ENCODE measurements at regions not wholly inside any gene's neighbourhood (a gene's known extent, or its start where the extent isn't known, plus 50 kb on each side); places are given as distances from the start of the nearest gene placed in this dataset.

DNA sequence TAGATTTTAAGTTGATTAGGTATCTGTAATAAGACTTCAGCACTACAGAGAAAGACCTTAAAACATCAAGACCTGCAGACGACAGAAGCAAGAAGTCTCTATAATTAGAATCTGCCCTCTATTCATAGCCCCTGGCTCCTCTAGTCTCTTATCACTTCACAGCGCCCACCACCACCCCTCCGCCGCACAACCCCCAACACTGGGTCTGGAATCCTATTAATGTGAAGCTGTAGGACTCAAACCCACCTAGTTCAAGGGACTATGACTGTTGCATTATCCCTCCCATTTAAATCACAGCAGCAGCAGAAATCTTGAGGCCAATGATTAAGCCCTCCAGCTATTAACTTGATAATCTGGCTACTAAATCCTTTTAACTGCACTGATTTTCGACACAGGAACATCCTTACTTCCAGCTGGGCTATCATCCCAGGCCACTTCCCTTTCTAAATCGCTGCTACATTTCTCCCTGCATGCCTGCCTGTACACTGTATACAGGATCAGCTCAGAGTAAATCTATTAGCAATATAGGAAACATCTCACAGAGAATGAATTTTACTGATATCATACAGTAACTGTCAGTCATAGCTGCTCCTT is 159.5 kb upstream of the GRAMD2B start:
- POLR2A ChIA-PET, result no interaction called here
- intact Hi-C loops (cut with DNase I, micrococcal nuclease), result no loop called here
- H3K27ac Mint-ChIP-seq, result no peak overlapping the region
- Histone ChIP-seq H3K27ac (ENCODE audit: low read depth in 1 of 2, low read length in 2 of 2) (no peak overlapping the region), H3K36me3 (ENCODE audit: insufficient read depth, low read length) (no peaks in the 10 kb centered on the region), H3K4me3 (ENCODE audit: low read length) (no peak overlapping the region), H3K9me3 (ENCODE audit: control insufficient read depth in 1 of 2, insufficient read depth in 1 of 2, low read length in 2 of 2) (peaks cover 0 to 9% of the 10 kb centered on the region in 2 experiments), H3K4me1 (ENCODE audit: insufficient read depth, low read length) (no peaks in the 10 kb centered on the region), H3K27me3 (ENCODE audit: control insufficient read depth in 1 of 2, insufficient read depth in 2 of 2, low read length in 2 of 2) (no peaks in the 10 kb centered on the region)
- TF ChIP-seq, protein P1, sequence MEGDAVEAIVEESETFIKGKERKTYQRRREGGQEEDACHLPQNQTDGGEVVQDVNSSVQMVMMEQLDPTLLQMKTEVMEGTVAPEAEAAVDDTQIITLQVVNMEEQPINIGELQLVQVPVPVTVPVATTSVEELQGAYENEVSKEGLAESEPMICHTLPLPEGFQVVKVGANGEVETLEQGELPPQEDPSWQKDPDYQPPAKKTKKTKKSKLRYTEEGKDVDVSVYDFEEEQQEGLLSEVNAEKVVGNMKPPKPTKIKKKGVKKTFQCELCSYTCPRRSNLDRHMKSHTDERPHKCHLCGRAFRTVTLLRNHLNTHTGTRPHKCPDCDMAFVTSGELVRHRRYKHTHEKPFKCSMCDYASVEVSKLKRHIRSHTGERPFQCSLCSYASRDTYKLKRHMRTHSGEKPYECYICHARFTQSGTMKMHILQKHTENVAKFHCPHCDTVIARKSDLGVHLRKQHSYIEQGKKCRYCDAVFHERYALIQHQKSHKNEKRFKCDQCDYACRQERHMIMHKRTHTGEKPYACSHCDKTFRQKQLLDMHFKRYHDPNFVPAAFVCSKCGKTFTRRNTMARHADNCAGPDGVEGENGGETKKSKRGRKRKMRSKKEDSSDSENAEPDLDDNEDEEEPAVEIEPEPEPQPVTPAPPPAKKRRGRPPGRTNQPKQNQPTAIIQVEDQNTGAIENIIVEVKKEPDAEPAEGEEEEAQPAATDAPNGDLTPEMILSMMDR (IDR thresholded peaks at IDR 0.05), result no peak
- H3K4me3 Mint-ChIP-seq, result no peak overlapping the region
- H3K9me3 Mint-ChIP-seq, result peaks cover 2% of the 10 kb centered on the region
- ATAC-seq (ENCODE audit: poor library complexity), result no peak
- DNase-seq, result no peak
- no peaks in the 10 kb centered on the region for H3K27me3 Mint-ChIP-seq
- no peaks in the 10 kb centered on the region for H3K36me3 Mint-ChIP-seq (ENCODE audit: low read depth)
- CTCF ChIA-PET, result no interaction called here
- H3K4me1 Mint-ChIP-seq (ENCODE audit: low read depth), result no peaks in the 10 kb centered on the region

DNA sequence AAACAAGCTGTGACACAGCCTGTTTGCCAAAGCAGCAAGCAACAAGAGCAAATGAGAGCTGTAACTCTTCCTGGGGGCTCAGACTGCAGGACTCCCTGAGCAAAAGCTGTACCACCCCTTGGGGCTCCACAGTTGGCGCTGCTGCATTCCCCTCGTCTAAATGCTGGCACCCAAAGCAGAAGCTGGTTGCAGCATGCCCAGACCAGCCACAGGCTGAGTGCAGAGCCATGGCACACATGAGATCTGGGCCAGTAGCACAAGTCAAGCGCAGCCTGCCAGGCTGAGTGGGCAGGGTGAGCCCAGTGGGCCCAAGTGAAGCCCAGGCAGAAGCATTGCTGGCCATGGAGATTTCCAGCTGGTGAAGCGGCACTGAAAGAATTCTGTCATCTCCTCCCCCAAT is 157.3 kb upstream of the GRAMD2B start:
- Mint-ChIP-seq H3K27ac (no peak overlapping the region), H3K27me3 (no peaks in the 10 kb centered on the region), H3K4me3 (no peak overlapping the region), H3K4me1 (ENCODE audit: low read depth) (no peaks in the 10 kb centered on the region), H3K36me3 (ENCODE audit: low read depth) (no peaks in the 10 kb centered on the region), H3K9me3 (no peaks in the 10 kb centered on the region)
- Histone ChIP-seq H3K36me3 (ENCODE audit: insufficient read depth, low read length) (no peaks in the 10 kb centered on the region), H3K27ac (ENCODE audit: low read depth in 1 of 2, low read length in 2 of 2) (no peak overlapping the region), H3K4me1 (ENCODE audit: insufficient read depth, low read length) (no peaks in the 10 kb centered on the region), H3K27me3 (ENCODE audit: control insufficient read depth in 1 of 2, insufficient read depth in 2 of 2, low read length in 2 of 2) (no peaks in the 10 kb centered on the region), H3K4me3 (ENCODE audit: low read length) (no peak overlapping the region), H3K9me3 (ENCODE audit: control insufficient read depth in 1 of 2, insufficient read depth in 1 of 2, low read length in 2 of 2) (peaks cover 0 to 9% of the 10 kb centered on the region in 2 experiments)
- ATAC-seq (ENCODE audit: poor library complexity) (no peak), DNase-seq (no peak)
- POLR2A ChIA-PET, result no interaction called here
- intact Hi-C loops (cut with DNase I, micrococcal nuclease), result no loop called here
- CTCF ChIA-PET, result no interaction called here
- TF ChIP-seq, protein P1 (IDR thresholded peaks at IDR 0.05), result no peak

- DNase-seq, result no peak
- H3K36me3 ChIP-seq (ENCODE audit: insufficient read depth, low read length), result no peaks in the 10 kb centered on the region
- ChIA-PET POLR2A (no interaction called here), CTCF (no interaction called here)
- Mint-ChIP-seq H3K27ac (no peak overlapping the region), H3K4me1 (ENCODE audit: low read depth) (no peaks in the 10 kb centered on the region), H3K4me3 (no peak overlapping the region), H3K9me3 (no peaks in the 10 kb centered on the region), H3K27me3 (no peaks in the 10 kb centered on the region), H3K36me3 (ENCODE audit: low read depth) (no peaks in the 10 kb centered on the region)
- peaks cover 0 to 7% of the 10 kb centered on the region in 2 experiments for H3K9me3 ChIP-seq (ENCODE audit: control insufficient read depth in 1 of 2, insufficient read depth in 1 of 2, low read length in 2 of 2)
- H3K27ac ChIP-seq (ENCODE audit: low read depth in 1 of 2, low read length in 2 of 2), result no peak overlapping the region
- ATAC-seq (ENCODE audit: poor library complexity), result no peak
- intact Hi-C loops (cut with DNase I, micrococcal nuclease), result no loop called here
- TF ChIP-seq, protein P1 (IDR thresholded peaks at IDR 0.05), result no peak
- no peak overlapping the region for H3K4me3 ChIP-seq (ENCODE audit: low read length)
- no peaks in the 10 kb centered on the region for H3K27me3 ChIP-seq (ENCODE audit: control insufficient read depth in 1 of 2, insufficient read depth in 2 of 2, low read length in 2 of 2)
- no peaks in the 10 kb centered on the region for H3K4me1 ChIP-seq (ENCODE audit: insufficient read depth, low read length)
Observed at GRCh38 chr5:126267438-126267837, 155.8 kb upstream of the GRAMD2B start.

Measured in CD4-positive, alpha-beta T cell (primary cell).